Kidney epithelial cell (primary cell): ENCODE measurements at regions not wholly inside any gene's neighbourhood (a gene's known extent, or its start where the extent isn't known, plus 50 kb on each side); places are given as distances from the start of the nearest gene placed in this dataset.

Experiments used
- DNase-seq: peaks from one replicate; pipeline ENCODE4 v3.0.0-alpha.2; 2010; ENCODE audit warnings: low read depth
- H3K27me3 ChIP-seq: 2 replicates; pipeline ENCODE4 v1.6.0; 2011; ENCODE audit warnings: low read length; ENCODE audit not compliant: control insufficient read depth, insufficient read depth
- H3K36me3 ChIP-seq: 2 replicates; pipeline ENCODE4 v1.5.1; 2011; ENCODE audit warnings: low read length; ENCODE audit not compliant: control insufficient read depth, insufficient read depth
- H3K4me3 ChIP-seq: 2 replicates; pipeline ENCODE4 v1.5.1; 2011; ENCODE audit warnings: low read depth, mild to moderate bottlenecking, control low read depth, low read length
- TF ChIP-seq, protein P1 (sequence below): IDR thresholded peaks from 2 replicates; pipeline ENCODE4 v1.5.1; 2011; ENCODE audit warnings: mild to moderate bottlenecking, moderate library complexity, low read length, control low read depth, inconsistent platforms; ENCODE audit not compliant: insufficient read depth, poor library complexity, severe bottlenecking

DNA sequence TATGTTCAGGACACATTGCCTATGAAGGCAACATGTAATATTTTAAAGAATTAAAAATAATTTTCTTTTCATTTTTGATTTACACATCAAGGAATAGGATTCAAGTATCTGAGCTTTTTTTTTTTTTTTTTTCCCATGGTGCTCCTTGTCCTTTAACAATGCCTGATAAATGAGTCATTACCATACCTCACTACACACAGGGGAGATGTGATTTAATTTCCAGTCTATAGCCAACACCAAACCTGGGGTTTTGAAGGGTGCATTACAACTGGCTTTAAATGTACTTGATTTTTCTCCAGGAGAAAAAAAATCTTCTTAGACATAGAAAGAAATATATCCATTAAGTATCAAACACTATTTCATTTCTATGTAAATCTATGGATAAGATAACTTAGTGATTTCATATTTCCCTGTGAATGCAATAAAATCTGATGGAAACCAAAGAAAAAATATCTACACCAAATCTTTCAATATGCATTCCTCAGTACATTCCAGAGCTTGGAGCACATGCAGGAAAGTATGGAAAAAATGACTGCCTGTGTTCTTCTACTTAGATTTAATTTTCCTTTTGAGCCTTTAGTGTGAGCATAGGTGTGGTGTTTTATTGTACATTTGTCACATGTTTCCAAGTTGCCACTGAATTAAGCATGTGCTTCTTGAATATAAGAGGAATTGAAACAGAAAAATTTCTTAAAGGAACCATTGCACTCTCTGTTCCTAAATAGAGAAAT, 204.8 kb upstream of the MEOX2 start:
- Histone ChIP-seq H3K36me3 (no peaks in the 10 kb centered on the region), H3K4me3 (no peak overlapping the region), H3K27me3 (no peaks in the 10 kb centered on the region)
- TF ChIP-seq, protein P1, sequence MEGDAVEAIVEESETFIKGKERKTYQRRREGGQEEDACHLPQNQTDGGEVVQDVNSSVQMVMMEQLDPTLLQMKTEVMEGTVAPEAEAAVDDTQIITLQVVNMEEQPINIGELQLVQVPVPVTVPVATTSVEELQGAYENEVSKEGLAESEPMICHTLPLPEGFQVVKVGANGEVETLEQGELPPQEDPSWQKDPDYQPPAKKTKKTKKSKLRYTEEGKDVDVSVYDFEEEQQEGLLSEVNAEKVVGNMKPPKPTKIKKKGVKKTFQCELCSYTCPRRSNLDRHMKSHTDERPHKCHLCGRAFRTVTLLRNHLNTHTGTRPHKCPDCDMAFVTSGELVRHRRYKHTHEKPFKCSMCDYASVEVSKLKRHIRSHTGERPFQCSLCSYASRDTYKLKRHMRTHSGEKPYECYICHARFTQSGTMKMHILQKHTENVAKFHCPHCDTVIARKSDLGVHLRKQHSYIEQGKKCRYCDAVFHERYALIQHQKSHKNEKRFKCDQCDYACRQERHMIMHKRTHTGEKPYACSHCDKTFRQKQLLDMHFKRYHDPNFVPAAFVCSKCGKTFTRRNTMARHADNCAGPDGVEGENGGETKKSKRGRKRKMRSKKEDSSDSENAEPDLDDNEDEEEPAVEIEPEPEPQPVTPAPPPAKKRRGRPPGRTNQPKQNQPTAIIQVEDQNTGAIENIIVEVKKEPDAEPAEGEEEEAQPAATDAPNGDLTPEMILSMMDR: no peak
- DNase-seq: peak; percentile 49

DNA sequence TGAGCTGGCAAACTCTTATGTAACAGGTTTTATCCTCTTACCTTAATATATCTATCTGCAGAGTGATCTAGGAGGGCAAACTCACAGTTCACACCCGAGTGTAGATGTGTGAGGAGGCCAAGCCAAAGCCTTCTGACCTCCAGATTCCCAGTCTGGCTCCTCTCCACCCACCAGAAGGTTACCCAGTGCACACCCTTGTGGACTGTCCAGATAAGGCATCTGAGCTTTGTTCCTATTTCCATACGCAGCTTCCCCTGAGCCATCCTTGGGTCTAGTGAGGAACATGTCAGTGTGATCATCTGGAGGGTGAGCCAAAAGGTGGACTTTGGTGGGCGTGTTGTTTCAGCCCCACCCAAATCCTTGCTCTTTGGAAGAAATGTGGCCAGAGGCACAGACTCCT, 203.0 kb upstream of the MEOX2 start:
- TF ChIP-seq, protein P1: no peak
- DNase-seq: no peak

DNA sequence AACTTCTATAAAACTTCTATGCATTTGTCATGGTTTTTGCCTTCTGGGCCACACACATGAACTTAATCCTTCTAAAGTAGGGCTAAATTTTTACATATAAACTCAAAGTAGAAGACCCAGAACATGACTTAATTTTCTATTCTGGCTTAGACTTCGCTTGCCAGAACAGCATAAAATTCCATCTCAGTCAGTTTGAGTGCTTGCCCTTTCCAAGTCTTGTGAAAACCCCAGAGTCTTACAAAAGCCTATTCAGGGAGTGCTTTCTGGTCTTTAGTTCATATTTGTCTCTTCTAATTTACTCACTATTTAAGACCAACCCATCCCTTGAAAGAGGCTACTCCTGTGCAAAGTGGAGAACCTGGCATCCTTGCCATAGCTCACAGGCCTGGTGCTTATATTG, 201.6 kb upstream of the MEOX2 start:
- H3K27me3 ChIP-seq: no peaks in the 10 kb centered on the region
- no peak for DNase-seq
- no peaks in the 10 kb centered on the region for H3K36me3 ChIP-seq
- no peak overlapping the region for H3K4me3 ChIP-seq
- TF ChIP-seq, protein P1: no peak

More for the DNA sequence above, 203.0 kb upstream of the MEOX2 start:
- Histone ChIP-seq H3K36me3 (no peaks in the 10 kb centered on the region), H3K27me3 (no peaks in the 10 kb centered on the region), H3K4me3 (no peak overlapping the region)

DNA sequence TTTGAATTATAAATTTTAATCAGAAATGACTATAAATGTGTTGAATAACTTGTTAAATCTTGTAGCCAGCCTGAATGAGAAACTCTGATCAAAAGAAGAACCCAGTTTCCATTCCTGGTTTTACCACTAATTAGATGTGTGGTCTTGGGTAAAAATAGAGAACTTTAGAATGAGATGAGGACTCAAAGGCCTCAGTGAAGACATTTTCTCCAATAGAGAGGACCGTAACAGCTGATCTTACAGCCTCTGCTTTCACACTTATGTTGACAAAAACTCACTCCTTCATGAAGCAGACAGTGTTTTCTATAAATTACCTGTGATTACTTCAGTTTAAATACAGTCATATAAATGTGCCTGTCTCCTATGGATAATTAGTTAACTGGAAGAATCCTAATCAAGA, 200.1 kb upstream of the MEOX2 start:
- H3K4me3 ChIP-seq: no peak overlapping the region
- no peak for DNase-seq
- H3K27me3 ChIP-seq: no peaks in the 10 kb centered on the region
- TF ChIP-seq, protein P1: no peak
- H3K36me3 ChIP-seq: no peaks in the 10 kb centered on the region

DNA sequence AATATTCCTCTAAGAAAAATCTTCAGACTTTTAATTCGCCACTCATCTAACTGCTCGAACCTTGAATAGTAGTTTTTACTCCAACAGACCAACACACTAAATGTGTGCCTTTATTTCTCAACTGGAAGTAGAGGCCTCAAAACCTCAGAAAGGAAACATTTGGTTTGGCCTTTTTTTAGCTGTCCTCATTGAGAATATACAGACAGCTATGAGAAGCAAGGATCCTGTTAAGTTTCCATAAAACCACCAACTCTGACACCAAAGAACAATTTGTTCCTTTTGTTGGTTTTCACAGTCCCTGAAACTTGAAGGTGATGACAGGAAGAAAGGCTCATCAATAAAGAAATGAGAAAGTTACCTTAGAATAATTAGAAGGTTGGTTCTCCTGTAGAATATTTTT, 199.2 kb upstream of the MEOX2 start:
- Histone ChIP-seq H3K4me3 (no peak overlapping the region), H3K27me3 (no peaks in the 10 kb centered on the region), H3K36me3 (no peaks in the 10 kb centered on the region)
- TF ChIP-seq, protein P1: no peak
- no peak for DNase-seq

DNA sequence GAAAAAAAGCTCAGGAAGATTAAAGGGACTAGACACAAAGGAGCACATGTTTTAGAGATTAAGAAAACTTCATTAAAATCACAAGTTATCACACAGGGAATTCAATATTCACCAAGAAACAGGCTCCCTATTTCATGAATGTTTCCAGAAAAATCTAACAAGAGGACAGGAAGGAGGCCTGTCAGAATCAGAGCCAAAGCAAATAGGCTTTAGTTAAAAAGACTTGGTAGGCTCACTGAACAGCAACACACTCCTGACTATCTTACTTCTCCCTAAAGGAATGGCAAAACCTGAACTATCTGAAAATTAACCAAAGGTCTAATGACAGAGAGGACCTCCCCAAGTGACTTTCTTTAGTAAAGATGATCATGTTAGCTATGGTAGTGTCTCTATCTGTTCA, 188.3 kb upstream of the MEOX2 start:
- TF ChIP-seq, protein P1: no peak
- Histone ChIP-seq H3K36me3 (no peaks in the 10 kb centered on the region), H3K4me3 (no peak overlapping the region), H3K27me3 (no peaks in the 10 kb centered on the region)
- DNase-seq: no peak
